B cell (primary cell): ENCODE measurements at regions not wholly inside any gene's neighbourhood (a gene's known extent, or its start where the extent isn't known, plus 50 kb on each side); places are given as distances from the start of the nearest gene placed in this dataset.

Experiments used
- ATAC-seq: fragments of 200-7000 bp; cut with Tn5 transposase; one replicate; pipeline ENCODE4 v1.10.0; 2021; ENCODE audit warnings: low read depth, mild to moderate bottlenecking, moderate number of reproducible peaks, moderate library complexity
- CTCF ChIA-PET: fragments of 350-600 bp; sonication (Branson Sonifier 250); formaldehyde crosslinking; loops from one replicate; lab custom pipeline; 2021; ENCODE audit warnings: antibody characterized with exemption, inconsistent platforms; lab: Charles Lee
- POLR2A ChIA-PET: fragments of 350-600 bp; sonication (Branson Sonifier 250); formaldehyde crosslinking; loops from one replicate; lab custom pipeline; 2021; ENCODE audit warnings: antibody characterized with exemption; lab: Charles Lee
- DNase-seq: peaks from one replicate; pipeline ENCODE4 v3.0.0; 2013
- H2AFZ ChIP-seq: 2 replicates; pipeline ENCODE4 v1.6.1; 2012; ENCODE audit warnings: mild to moderate bottlenecking, low read depth, low read length; ENCODE audit not compliant: insufficient read depth, poor library complexity, severe bottlenecking
- H3K27ac ChIP-seq, 2 donors: 1 replicate in 1 of 2; 2 replicates in 1 of 2; pipeline ENCODE4 v1.5.1; 2012 to 2013; ENCODE audit warnings: low read length in 2 of 2, mild to moderate bottlenecking in 2 of 2, moderate library complexity in 1 of 2
- H3K27me3 ChIP-seq, 4 experiments: fragments of 200-600 bp in 1 of 4; sonication (generic) in 1 of 4; replicated peaks in 1 of 4; 1 replicate in 2 of 4; 2 replicates in 2 of 4; pipeline versions ENCODE4 v1.6.1 to v1.7.0; 2013 to 2016; ENCODE audit warnings: low read length in 3 of 4, mild to moderate bottlenecking in 2 of 4, mixed read lengths in 1 of 4, moderate library complexity in 1 of 4; ENCODE audit not compliant: insufficient read depth in 4 of 4, control insufficient read depth in 3 of 4; ENCODE audit errors: control extremely low read depth in 1 of 4
- H3K36me3 ChIP-seq, 2 experiments: replicated peaks in 1 of 2; 1 replicate in 1 of 2; 2 replicates in 1 of 2; pipeline versions ENCODE4 v1.6.1 to v1.7.1; 2013; ENCODE audit warnings: low read length in 1 of 2; ENCODE audit not compliant: insufficient read depth in 2 of 2, control insufficient read depth in 1 of 2; ENCODE audit errors: control extremely low read depth in 1 of 2, extremely low read depth in 1 of 2
- H3K4me1 ChIP-seq, 2 donors: fragments of 200-600 bp in 1 of 2; sonication (generic) in 1 of 2; 1 replicate in 1 of 2; 2 replicates in 1 of 2; pipeline versions ENCODE4 v1.5.1 to v1.6.1; 2013 to 2017; ENCODE audit warnings: low read length in 2 of 2; ENCODE audit not compliant: control insufficient read depth in 2 of 2, insufficient read depth in 2 of 2
- H3K4me2 ChIP-seq: replicated peaks from 2 replicates; pipeline ENCODE3; 2012; ENCODE audit warnings: mild to moderate bottlenecking, low read depth, low read length; ENCODE audit not compliant: poor library complexity, severe bottlenecking
- H3K4me3 ChIP-seq, 5 experiments: fragments of 200-600 bp in 1 of 5; sonication (generic) in 1 of 5; 1 replicate in 3 of 5; 2 replicates in 2 of 5; pipeline versions ENCODE4 v1.5.1 to v1.7.0; 2011 to 2016; ENCODE audit warnings: low read length in 4 of 5, mild to moderate bottlenecking in 4 of 5, low read depth in 2 of 5, control low read depth in 1 of 5, moderate library complexity in 1 of 5; ENCODE audit not compliant: insufficient read depth in 1 of 5; ENCODE audit errors: control extremely low read depth in 1 of 5, extremely low read depth in 1 of 5
- H3K79me2 ChIP-seq: fragments of 200-600 bp; sonication (generic); one replicate; pipeline ENCODE4 v1.6.0; 2016; ENCODE audit warnings: low read length; ENCODE audit not compliant: control insufficient read depth, insufficient read depth
- H3K9ac ChIP-seq: fragments of 200-600 bp; sonication (generic); 2 replicates; pipeline ENCODE4 v1.6.1; 2017; ENCODE audit warnings: mild to moderate bottlenecking, low read length, moderate library complexity
- H3K9me3 ChIP-seq, 3 donors: one replicate each; pipeline versions ENCODE4 v1.6.1 to v1.7.1; 2013; ENCODE audit warnings: low read length in 2 of 3; ENCODE audit not compliant: control insufficient read depth in 2 of 3, insufficient read depth in 1 of 3; ENCODE audit errors: control extremely low read depth in 1 of 3
- H4K20me1 ChIP-seq: 2 replicates; pipeline ENCODE4 v1.6.0; 2012; ENCODE audit warnings: mild to moderate bottlenecking, low read length; ENCODE audit not compliant: insufficient read depth, control insufficient read depth, poor library complexity, severe bottlenecking
- H3K27ac Mint-ChIP-seq: one replicate; pipeline ENCODE4 v1.8.0; 2021; ENCODE audit warnings: mixed read lengths
- H3K27me3 Mint-ChIP-seq: one replicate; pipeline ENCODE4 v1.8.0; 2021; ENCODE audit warnings: mixed read lengths
- H3K4me1 Mint-ChIP-seq: one replicate; pipeline ENCODE4 v1.8.0; 2021; ENCODE audit warnings: mixed read lengths
- H3K4me3 Mint-ChIP-seq: one replicate; pipeline ENCODE4 v1.8.0; 2021; ENCODE audit warnings: mixed read lengths
- H3K9me3 Mint-ChIP-seq: one replicate; pipeline ENCODE4 v1.8.0; 2022; ENCODE audit warnings: mixed read lengths; ENCODE audit not compliant: insufficient read depth
- EZH2 ChIP-seq: IDR thresholded peaks from 2 replicates; pipeline ENCODE4 v1.6.1; 2012; ENCODE audit warnings: borderline replicate concordance, low read depth, mild to moderate bottlenecking, moderate library complexity, low read length; ENCODE audit not compliant: insufficient read depth, poor library complexity, severe bottlenecking
- WGBS: methylation state at CpG from one replicate; pipeline ENCODE4 v1.1.5; 2013; ENCODE audit warnings: missing lambda C conversion rate; ENCODE audit not compliant: insufficient coverage; 5-methylcytosine and 5-hydroxymethylcytosine counted together
- intact Hi-C: fragments of 100-400 bp; cut with micrococcal nuclease; formaldehyde crosslinking; loops from one replicate; pipeline ENCODE4 v1.10.0; 2022
- TF ChIP-seq, protein P1 (sequence below): fragments of 200-600 bp; IDR thresholded peaks from one replicate; pipeline ENCODE4 v1.8.0; 2022; ENCODE audit warnings: antibody characterized with exemption, mild to moderate bottlenecking

DNA sequence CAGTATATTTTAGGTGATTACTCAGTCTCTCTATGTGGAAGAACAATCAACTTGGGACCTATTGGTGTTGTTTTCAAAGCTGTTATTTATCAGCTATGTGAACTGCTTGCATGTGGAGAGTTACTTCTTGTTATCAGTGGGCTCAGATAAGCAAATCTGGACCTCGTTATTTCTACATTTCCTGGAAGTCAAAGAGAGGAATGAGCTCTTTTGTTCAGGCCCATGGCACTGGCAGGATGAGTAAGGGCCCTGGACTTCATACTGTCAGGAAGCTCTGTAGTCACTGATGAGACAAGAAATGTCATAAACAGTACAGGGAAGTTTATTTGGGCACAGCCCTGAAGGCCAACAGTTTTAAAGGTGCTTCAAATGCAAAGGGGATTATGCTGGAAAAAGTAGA is 760.6 kb upstream of the EPHA5 start:
- Mint-ChIP-seq H3K9me3 (peaks cover 6% of the 10 kb centered on the region), H3K4me3 (no peak overlapping the region), H3K27me3 (no peaks in the 10 kb centered on the region), H3K27ac (no peak overlapping the region), H3K4me1 (no peaks in the 10 kb centered on the region)
- Histone ChIP-seq H3K27ac (no peak overlapping the region), H3K4me2 (no peak overlapping the region), H3K9me3 (peaks cover 0 to 6% (median 0%) of the 10 kb centered on the region in 3 donors), H2AFZ (no peak overlapping the region), H3K79me2 (no peaks in the 10 kb centered on the region), H3K9ac (no peak overlapping the region), H3K27me3 (no peaks in the 10 kb centered on the region), H3K4me1 (no peaks in the 10 kb centered on the region), H3K4me3 (no peak overlapping the region), H3K36me3 (no peaks in the 10 kb centered on the region), H4K20me1 (no peaks in the 10 kb centered on the region)
- ChIA-PET CTCF (no interaction called here), POLR2A (no interaction called here)
- DNase-seq: no peak
- no peak for TF ChIP-seq EZH2
- TF ChIP-seq, protein P1, sequence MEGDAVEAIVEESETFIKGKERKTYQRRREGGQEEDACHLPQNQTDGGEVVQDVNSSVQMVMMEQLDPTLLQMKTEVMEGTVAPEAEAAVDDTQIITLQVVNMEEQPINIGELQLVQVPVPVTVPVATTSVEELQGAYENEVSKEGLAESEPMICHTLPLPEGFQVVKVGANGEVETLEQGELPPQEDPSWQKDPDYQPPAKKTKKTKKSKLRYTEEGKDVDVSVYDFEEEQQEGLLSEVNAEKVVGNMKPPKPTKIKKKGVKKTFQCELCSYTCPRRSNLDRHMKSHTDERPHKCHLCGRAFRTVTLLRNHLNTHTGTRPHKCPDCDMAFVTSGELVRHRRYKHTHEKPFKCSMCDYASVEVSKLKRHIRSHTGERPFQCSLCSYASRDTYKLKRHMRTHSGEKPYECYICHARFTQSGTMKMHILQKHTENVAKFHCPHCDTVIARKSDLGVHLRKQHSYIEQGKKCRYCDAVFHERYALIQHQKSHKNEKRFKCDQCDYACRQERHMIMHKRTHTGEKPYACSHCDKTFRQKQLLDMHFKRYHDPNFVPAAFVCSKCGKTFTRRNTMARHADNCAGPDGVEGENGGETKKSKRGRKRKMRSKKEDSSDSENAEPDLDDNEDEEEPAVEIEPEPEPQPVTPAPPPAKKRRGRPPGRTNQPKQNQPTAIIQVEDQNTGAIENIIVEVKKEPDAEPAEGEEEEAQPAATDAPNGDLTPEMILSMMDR: no peak
- WGBS: 11% methylated on average over 1 of the region's 1 CpG
- ATAC-seq: no peak
- intact Hi-C loops: no loop called here

- DNase-seq (no peak), ATAC-seq (no peak)
- ChIA-PET POLR2A (no interaction called here), CTCF (no interaction called here)
- Histone ChIP-seq H3K4me3 (no peak overlapping the region), H3K4me1 (no peaks in the 10 kb centered on the region), H4K20me1 (no peaks in the 10 kb centered on the region), H3K79me2 (no peaks in the 10 kb centered on the region), H3K4me2 (no peak overlapping the region), H3K9ac (no peak overlapping the region), H3K36me3 (no peaks in the 10 kb centered on the region), H3K27ac (no peak overlapping the region), H2AFZ (no peak overlapping the region), H3K9me3 (peaks cover 0 to 6% (median 0%) of the 10 kb centered on the region in 3 donors), H3K27me3 (no peaks in the 10 kb centered on the region)
- H3K4me1 Mint-ChIP-seq: no peaks in the 10 kb centered on the region
- no peak for TF ChIP-seq EZH2
- TF ChIP-seq, protein P1: no peak
- intact Hi-C loops: no loop called here
- H3K27ac Mint-ChIP-seq: no peak overlapping the region
- no CpG with 5 or more reads among the region's 1 CpG for WGBS
- no peaks in the 10 kb centered on the region for H3K27me3 Mint-ChIP-seq
- peaks cover under 1% of the 10 kb centered on the region for H3K9me3 Mint-ChIP-seq
- no peak overlapping the region for H3K4me3 Mint-ChIP-seq
These were observed 759.0 kb upstream of the EPHA5 start for GRCh38 chr4:66429276-66429675.
